ENCODE measurements at regions not wholly inside any gene's neighbourhood (a gene's known extent, or its start where the extent isn't known, plus 50 kb on each side); places are given as distances from the start of the nearest gene placed in this dataset.

GRCh38 chrX:4682636-4683035, 969.2 kb upstream of the PRKX start:
- intact Hi-C loops (cut with DNase I) = no loop called here
- Histone ChIP-seq H3K36me3 (no peaks in the 10 kb centered on the region), H3K27ac (replicated peaks in 1 of 4) (no peak overlapping the region), H3K4me3 (no peak overlapping the region), H3K9me3 (no peaks in the 10 kb centered on the region), H3K27me3 (no peaks in the 10 kb centered on the region), H3K4me1 (no peaks in the 10 kb centered on the region)
- DNase-seq (ENCODE audit: extremely low spot score) = no peak
- TF ChIP-seq POLR2AphosphoS5 (IDR thresholded peaks at IDR 0.05) = no peak
- no peak for TF ChIP-seq EP300 (IDR thresholded peaks at IDR 0.05)
- no peak for TF ChIP-seq CTCF (IDR thresholded peaks at IDR 0.05)
- TF ChIP-seq POLR2A (IDR thresholded peaks at IDR 0.05; ENCODE audit: low read depth) = no peak
- 79% methylated on average over 6 of the region's 6 CpGs for WGBS

- no peak for DNase-seq (ENCODE audit: extremely low spot score)
- intact Hi-C loops (cut with DNase I) = no loop called here
- Histone ChIP-seq H3K4me1 (no peaks in the 10 kb centered on the region), H3K9me3 (no peaks in the 10 kb centered on the region), H3K36me3 (no peaks in the 10 kb centered on the region), H3K27me3 (no peaks in the 10 kb centered on the region), H3K27ac (replicated peaks in 1 of 4) (no peak overlapping the region), H3K4me3 (no peak overlapping the region)
- TF ChIP-seq POLR2A (IDR thresholded peaks at IDR 0.05; ENCODE audit: low read depth) = no peak
- no peak for TF ChIP-seq CTCF (IDR thresholded peaks at IDR 0.05)
- TF ChIP-seq POLR2AphosphoS5 (IDR thresholded peaks at IDR 0.05) = no peak
- no peak for TF ChIP-seq EP300 (IDR thresholded peaks at IDR 0.05)
- WGBS = 64% methylated on average over 4 of the region's 4 CpGs
Observed at GRCh38 chrX:4675686-4676300, 962.3 kb upstream of the PRKX start.

- Histone ChIP-seq H3K27ac (replicated peaks in 1 of 4) (no peak overlapping the region), H3K36me3 (no peaks in the 10 kb centered on the region), H3K9me3 (no peaks in the 10 kb centered on the region), H3K4me3 (no peak overlapping the region), H3K27me3 (no peaks in the 10 kb centered on the region), H3K4me1 (no peaks in the 10 kb centered on the region)
- TF ChIP-seq POLR2A (IDR thresholded peaks at IDR 0.05; ENCODE audit: low read depth) = no peak
- TF ChIP-seq CTCF (IDR thresholded peaks at IDR 0.05) = no peak
- TF ChIP-seq POLR2AphosphoS5 (IDR thresholded peaks at IDR 0.05) = no peak
- intact Hi-C loops (cut with DNase I) = no loop called here
- no peak for DNase-seq (ENCODE audit: extremely low spot score)
- WGBS = 86% methylated on average over 6 of the region's 6 CpGs
Observed at GRCh38 chrX:4674028-4674782, 960.8 kb upstream of the PRKX start.

GRCh38 chrX:4671344-4671743, 957.9 kb upstream of the PRKX start:
- Histone ChIP-seq H3K4me1 (no peaks in the 10 kb centered on the region), H3K36me3 (no peaks in the 10 kb centered on the region), H3K9me3 (no peaks in the 10 kb centered on the region), H3K4me3 (no peak overlapping the region), H3K27ac (replicated peaks in 1 of 4) (no peak overlapping the region), H3K27me3 (no peaks in the 10 kb centered on the region)
- no peak for DNase-seq (ENCODE audit: extremely low spot score)
- intact Hi-C loops (cut with DNase I) = no loop called here
- 39% methylated on average over 4 of the region's 4 CpGs for WGBS
- TF ChIP-seq POLR2AphosphoS5 (IDR thresholded peaks at IDR 0.05) (no peak), POLR2A (IDR thresholded peaks at IDR 0.05; ENCODE audit: low read depth) (no peak), CTCF (IDR thresholded peaks at IDR 0.05) (no peak), EP300 (IDR thresholded peaks at IDR 0.05) (no peak)
